22Rv1 (cell line): ENCODE measurements at regions not wholly inside any gene's neighbourhood (a gene's known extent, or its start where the extent isn't known, plus 50 kb on each side); places are given as distances from the start of the nearest gene placed in this dataset.

Source experiments
- CTCF ChIP-seq: fragments of 450-650 bp; IDR thresholded peaks from 2 replicates; pipeline ENCODE4 v1.5.1; 2017; ENCODE audit warnings: mild to moderate bottlenecking
- ZFX ChIP-seq: fragments of 450-650 bp; IDR thresholded peaks from 2 replicates; pipeline ENCODE4 v1.6.1; 2017; ENCODE audit warnings: antibody characterized with exemption, borderline replicate concordance

- TF ChIP-seq CTCF (no peak), ZFX (no peak)
Observed at GRCh38 chr4:24369507-24370029, 214.8 kb downstream of the DHX15 start.
